Osteoblast (primary cell): ENCODE measurements at regions not wholly inside any gene's neighbourhood (a gene's known extent, or its start where the extent isn't known, plus 50 kb on each side); places are given as distances from the start of the nearest gene placed in this dataset.
A peak's percentile ranks its signal among the peaks of the same experiment; 100 is the strongest.

ENCODE experiments used
- DNase-seq: peaks from one replicate; pipeline ENCODE4 v3.0.0; 2011; ENCODE audit warnings: low spot score, mixed read lengths; ENCODE audit not compliant: insufficient read length; ENCODE audit errors: missing footprints
- H2AFZ ChIP-seq: 2 replicates; pipeline ENCODE4 v1.6.0; 2011; ENCODE audit warnings: mild to moderate bottlenecking, low read length
- H3K27ac ChIP-seq: 2 replicates; pipeline ENCODE4 v1.5.1; 2011; ENCODE audit warnings: mild to moderate bottlenecking, low read depth, low read length, moderate library complexity
- H3K27me3 ChIP-seq: 2 replicates; pipeline ENCODE4 v1.6.0; 2012; ENCODE audit warnings: mild to moderate bottlenecking, control low read depth, inconsistent platforms, low read length, moderate library complexity; ENCODE audit not compliant: insufficient read depth
- H3K36me3 ChIP-seq: 2 replicates; pipeline ENCODE4 v1.5.1; 2011; ENCODE audit warnings: mild to moderate bottlenecking, low read length, control low read depth, moderate library complexity; ENCODE audit not compliant: insufficient read depth
- H3K4me1 ChIP-seq: 2 replicates; pipeline ENCODE4 v1.5.1; 2011; ENCODE audit warnings: mild to moderate bottlenecking, low read length, control low read depth, moderate library complexity; ENCODE audit not compliant: insufficient read depth
- H3K4me2 ChIP-seq: 2 replicates; pipeline ENCODE4 v1.6.0; 2011; ENCODE audit warnings: mild to moderate bottlenecking, low read length; ENCODE audit not compliant: insufficient read depth
- H3K4me3 ChIP-seq: fragments of 200-600 bp; sonication (generic); 3 replicates; pipeline ENCODE4 v1.5.1; 2012; ENCODE audit warnings: mild to moderate bottlenecking, low read length, inconsistent platforms; ENCODE audit not compliant: insufficient read depth
- H3K79me2 ChIP-seq: 2 replicates; pipeline ENCODE4 v1.6.0; 2012; ENCODE audit warnings: mild to moderate bottlenecking, low read length, control low read depth, inconsistent platforms; ENCODE audit not compliant: insufficient read depth
- H3K9me3 ChIP-seq: 2 replicates; pipeline ENCODE4 v1.5.1; 2011; ENCODE audit warnings: low read depth, low read length, control low read depth
- H4K20me1 ChIP-seq: 2 replicates; pipeline ENCODE4 v1.6.0; 2012; ENCODE audit warnings: mild to moderate bottlenecking, low read length, control low read depth; ENCODE audit not compliant: insufficient read depth
- TF ChIP-seq, protein P1 (sequence below): IDR thresholded peaks from 2 replicates; pipeline ENCODE4 v1.5.1; 2011; ENCODE audit warnings: mild to moderate bottlenecking, low read depth, low read length, moderate library complexity; ENCODE audit errors: extremely low read depth

GRCh38 chr6:85396159-85396808, 53.6 kb upstream of the NT5E start:
- TF ChIP-seq, protein P1, sequence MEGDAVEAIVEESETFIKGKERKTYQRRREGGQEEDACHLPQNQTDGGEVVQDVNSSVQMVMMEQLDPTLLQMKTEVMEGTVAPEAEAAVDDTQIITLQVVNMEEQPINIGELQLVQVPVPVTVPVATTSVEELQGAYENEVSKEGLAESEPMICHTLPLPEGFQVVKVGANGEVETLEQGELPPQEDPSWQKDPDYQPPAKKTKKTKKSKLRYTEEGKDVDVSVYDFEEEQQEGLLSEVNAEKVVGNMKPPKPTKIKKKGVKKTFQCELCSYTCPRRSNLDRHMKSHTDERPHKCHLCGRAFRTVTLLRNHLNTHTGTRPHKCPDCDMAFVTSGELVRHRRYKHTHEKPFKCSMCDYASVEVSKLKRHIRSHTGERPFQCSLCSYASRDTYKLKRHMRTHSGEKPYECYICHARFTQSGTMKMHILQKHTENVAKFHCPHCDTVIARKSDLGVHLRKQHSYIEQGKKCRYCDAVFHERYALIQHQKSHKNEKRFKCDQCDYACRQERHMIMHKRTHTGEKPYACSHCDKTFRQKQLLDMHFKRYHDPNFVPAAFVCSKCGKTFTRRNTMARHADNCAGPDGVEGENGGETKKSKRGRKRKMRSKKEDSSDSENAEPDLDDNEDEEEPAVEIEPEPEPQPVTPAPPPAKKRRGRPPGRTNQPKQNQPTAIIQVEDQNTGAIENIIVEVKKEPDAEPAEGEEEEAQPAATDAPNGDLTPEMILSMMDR, result no peak
- Histone ChIP-seq H3K27ac (no peak overlapping the region), H3K79me2 (no peaks in the 10 kb centered on the region), H4K20me1 (no peaks in the 10 kb centered on the region), H3K9me3 (no peaks in the 10 kb centered on the region), H3K4me3 (no peak overlapping the region), H3K27me3 (no peaks in the 10 kb centered on the region), H3K4me1 (peaks cover 5% of the 10 kb centered on the region), H3K4me2 (no peak overlapping the region), H3K36me3 (no peaks in the 10 kb centered on the region), H2AFZ (no peak overlapping the region)
- DNase-seq, result no peak

GRCh38 chr6:85395746-85396145, 54.1 kb upstream of the NT5E start:
- TF ChIP-seq, protein P1, result no peak

DNA sequence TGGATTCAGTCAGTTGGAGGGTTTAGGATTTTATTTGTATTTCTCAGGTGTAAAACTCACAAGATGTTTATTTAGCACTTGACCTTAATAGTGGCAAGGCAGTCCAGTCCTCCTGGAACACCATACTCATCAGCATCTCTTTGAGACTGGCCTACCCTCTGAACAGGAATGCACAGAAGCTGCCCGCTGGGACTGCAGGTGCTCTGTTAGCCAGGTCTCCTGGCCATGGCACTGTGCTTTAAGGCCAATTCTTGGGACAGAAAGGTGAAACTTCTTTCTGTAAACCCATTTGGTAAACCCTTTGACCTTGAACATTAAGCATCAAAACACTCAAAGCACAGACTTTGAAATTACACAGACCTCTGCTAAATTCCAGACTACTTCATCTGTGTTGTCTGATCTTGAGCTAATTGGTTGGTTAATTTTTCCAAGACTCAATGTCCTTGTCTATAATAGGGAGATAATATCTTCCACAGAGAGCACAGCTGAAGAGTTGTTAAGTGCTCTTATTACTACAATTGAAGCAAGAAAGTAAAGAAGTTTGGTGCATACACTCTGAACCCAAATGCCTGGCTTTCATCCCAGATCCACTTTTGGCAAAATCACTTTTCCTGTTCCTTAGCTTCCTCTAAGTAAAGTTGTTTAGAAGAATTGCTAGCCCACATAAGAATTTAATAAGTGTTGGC, 54.9 kb upstream of the NT5E start:
- H3K36me3 ChIP-seq, result no peaks in the 10 kb centered on the region
- H3K27ac ChIP-seq, result no peak overlapping the region
- H3K79me2 ChIP-seq, result no peaks in the 10 kb centered on the region
- H2AFZ ChIP-seq, result peak overlapping the region; percentile 23
- peak; percentile 54 for DNase-seq
- H3K4me3 ChIP-seq, result no peak overlapping the region
- no peaks in the 10 kb centered on the region for H3K9me3 ChIP-seq
- TF ChIP-seq, protein P1, result no peak
- peaks cover 11% of the 10 kb centered on the region for H3K4me1 ChIP-seq
- H3K27me3 ChIP-seq, result no peaks in the 10 kb centered on the region
- no peak overlapping the region for H3K4me2 ChIP-seq
- no peaks in the 10 kb centered on the region for H4K20me1 ChIP-seq

More at GRCh38 chr6:85395746-85396145, 54.1 kb upstream of the NT5E start:
- Histone ChIP-seq H3K9me3 (no peaks in the 10 kb centered on the region), H3K36me3 (no peaks in the 10 kb centered on the region), H3K79me2 (no peaks in the 10 kb centered on the region), H3K4me3 (no peak overlapping the region), H4K20me1 (no peaks in the 10 kb centered on the region), H2AFZ (no peak overlapping the region), H3K4me1 (peaks cover 6% of the 10 kb centered on the region), H3K27ac (no peak overlapping the region), H3K27me3 (no peaks in the 10 kb centered on the region), H3K4me2 (no peak overlapping the region)
- DNase-seq, result no peak

DNA sequence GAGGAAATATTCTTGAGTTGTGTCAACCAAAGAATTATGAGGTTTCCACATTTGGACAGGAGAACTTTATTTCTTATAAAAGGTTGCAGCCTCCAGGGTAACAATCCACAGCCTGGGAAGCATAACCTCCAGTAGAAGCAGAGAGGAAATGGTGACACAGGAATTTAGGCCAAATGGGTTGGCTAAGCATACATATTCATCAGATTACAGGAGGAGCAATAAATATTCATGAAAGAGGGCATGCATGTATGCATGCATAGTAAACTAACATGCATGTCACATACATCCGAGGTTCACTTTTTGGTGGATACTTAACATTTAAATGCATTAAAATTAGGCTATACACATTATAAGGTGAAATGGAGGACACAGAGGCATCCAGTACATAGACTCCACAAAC, 55.7 kb upstream of the NT5E start:
- no peaks in the 10 kb centered on the region for H3K9me3 ChIP-seq
- peaks cover 13% of the 10 kb centered on the region for H3K4me1 ChIP-seq
- no peaks in the 10 kb centered on the region for H3K27me3 ChIP-seq
- no peaks in the 10 kb centered on the region for H4K20me1 ChIP-seq
- H3K36me3 ChIP-seq, result no peaks in the 10 kb centered on the region
- H3K27ac ChIP-seq, result no peak overlapping the region
- H3K79me2 ChIP-seq, result no peaks in the 10 kb centered on the region
- no peak for DNase-seq
- no peak overlapping the region for H3K4me2 ChIP-seq
- H2AFZ ChIP-seq, result no peak overlapping the region
- H3K4me3 ChIP-seq, result no peak overlapping the region
- TF ChIP-seq, protein P1, result no peak
